AG04450 (cell line): ENCODE measurements at regions not wholly inside any gene's neighbourhood (a gene's known extent, or its start where the extent isn't known, plus 50 kb on each side); places are given as distances from the start of the nearest gene placed in this dataset.
A peak's percentile ranks its signal among the peaks of the same experiment; 100 is the strongest.

Experiments
- CTCF ChIA-PET: fragments of 300-600, 350-600 bp; formaldehyde crosslinking; extraction: SDS; loops from one replicate; lab custom pipeline; 2022; ENCODE audit warnings: antibody characterized with exemption, inconsistent platforms; lab: Charles Lee
- POLR2A ChIA-PET: fragments of 350-600 bp; formaldehyde crosslinking; extraction: SDS; loops from one replicate; lab custom pipeline; 2021; ENCODE audit warnings: antibody characterized with exemption, inconsistent platforms; lab: Yijun Ruan, JAX
- DNase-seq: peaks from one replicate; pipeline ENCODE4 v3.0.0-alpha.2; 2011; ENCODE audit warnings: low read depth, low spot score
- H3K27ac ChIP-seq: one replicate; pipeline ENCODE4 v1.5.1; 2012; ENCODE audit warnings: low read depth, low read length, control low read depth
- H3K27me3 ChIP-seq: one replicate; pipeline ENCODE4 v1.6.0; 2012; ENCODE audit warnings: low read length; ENCODE audit not compliant: control insufficient read depth, insufficient read depth
- H3K4me3 ChIP-seq: 2 replicates; pipeline ENCODE4 v1.5.1; 2011; ENCODE audit warnings: mild to moderate bottlenecking, low read depth, low read length, control low read depth
- H3K9me3 ChIP-seq: 2 replicates; pipeline ENCODE4 v1.5.1; 2012; ENCODE audit warnings: low read length; ENCODE audit not compliant: control insufficient read depth, insufficient read depth
- CTCF ChIP-seq: IDR thresholded peaks from 2 replicates; pipeline ENCODE4 v1.5.1; 2011; ENCODE audit warnings: low read depth, low read length, control low read depth, inconsistent platforms

- ChIA-PET CTCF (no interaction called here), POLR2A (no interaction called here)
- no peaks in the 10 kb centered on the region for H3K27me3 ChIP-seq
- H3K4me3 ChIP-seq, result no peak overlapping the region
- peak; percentile 27 for DNase-seq
- no peaks in the 10 kb centered on the region; the same call in 1 of the 2 replicates for H3K9me3 ChIP-seq
- H3K27ac ChIP-seq, result no peak overlapping the region
- no peak for TF ChIP-seq CTCF
Measured at GRCh38 chr16:73418691-73419090, 370.8 kb upstream of the ZFHX3 start.

- Histone ChIP-seq H3K4me3 (no peak overlapping the region), H3K27ac (no peak overlapping the region), H3K9me3 (no peaks in the 10 kb centered on the region; the same call in 1 of the 2 replicates), H3K27me3 (no peaks in the 10 kb centered on the region)
- DNase-seq, result no peak
- TF ChIP-seq CTCF, result no peak
- ChIA-PET CTCF (interaction anchor here (0.6 kb wide), 1 partner anchor 460 kb away, joined by 3 read pairs; no protein-coding TSS in a partner anchor), POLR2A (no interaction called here)
Measured at GRCh38 chr16:73418051-73418450, 370.1 kb upstream of the ZFHX3 start.

GRCh38 chr16:73415286-73415685, 367.4 kb upstream of the ZFHX3 start:
- ChIA-PET POLR2A (no interaction called here), CTCF (no interaction called here)
- no peak for DNase-seq
- no peak for TF ChIP-seq CTCF
- Histone ChIP-seq H3K9me3 (no peaks in the 10 kb centered on the region; the same call in 1 of the 2 replicates), H3K27me3 (no peaks in the 10 kb centered on the region), H3K4me3 (no peak overlapping the region), H3K27ac (no peak overlapping the region)

- ChIA-PET POLR2A (no interaction called here), CTCF (no interaction called here)
- no peaks in the 10 kb centered on the region for H3K27me3 ChIP-seq
- no peaks in the 10 kb centered on the region; the same call in 1 of the 2 replicates for H3K9me3 ChIP-seq
- no peak overlapping the region for H3K27ac ChIP-seq
- TF ChIP-seq CTCF, result no peak
- DNase-seq, result no peak
- no peak overlapping the region for H3K4me3 ChIP-seq
Measured at GRCh38 chr16:73414638-73415037, 366.7 kb upstream of the ZFHX3 start.

GRCh38 chr16:73413830-73414190, 365.9 kb upstream of the ZFHX3 start:
- peaks cover under 1% of the 10 kb centered on the region for H3K27me3 ChIP-seq
- no peak overlapping the region for H3K27ac ChIP-seq
- H3K9me3 ChIP-seq, result no peaks in the 10 kb centered on the region; the same call in 1 of the 2 replicates
- ChIA-PET CTCF (no interaction called here), POLR2A (no interaction called here)
- TF ChIP-seq CTCF, result no peak
- H3K4me3 ChIP-seq, result no peak overlapping the region
- no peak for DNase-seq
